GM18520 (cell line): ENCODE measurements at regions not wholly inside any gene's neighbourhood (a gene's known extent, or its start where the extent isn't known, plus 50 kb on each side); places are given as distances from the start of the nearest gene placed in this dataset.
"Not testable (repeated sequence)": the region's sequence is repeated elsewhere in the genome, so short reads cannot be mapped to it uniquely, and the experiment has no call there.

Experiments used
- ATAC-seq: cut with Tn5 transposase; IDR thresholded peaks from one replicate; pipeline ENCODE4 v1.9.1; 2021; ENCODE audit not compliant: unreplicated experiment

- no peak for ATAC-seq
Observed at GRCh38 chr5:53733853-53734252, 173.4 kb downstream of the NDUFS4 start.

GRCh38 chr5:53738105-53738504 lies 177.7 kb downstream of the NDUFS4 start:
- no peak for ATAC-seq

DNA sequence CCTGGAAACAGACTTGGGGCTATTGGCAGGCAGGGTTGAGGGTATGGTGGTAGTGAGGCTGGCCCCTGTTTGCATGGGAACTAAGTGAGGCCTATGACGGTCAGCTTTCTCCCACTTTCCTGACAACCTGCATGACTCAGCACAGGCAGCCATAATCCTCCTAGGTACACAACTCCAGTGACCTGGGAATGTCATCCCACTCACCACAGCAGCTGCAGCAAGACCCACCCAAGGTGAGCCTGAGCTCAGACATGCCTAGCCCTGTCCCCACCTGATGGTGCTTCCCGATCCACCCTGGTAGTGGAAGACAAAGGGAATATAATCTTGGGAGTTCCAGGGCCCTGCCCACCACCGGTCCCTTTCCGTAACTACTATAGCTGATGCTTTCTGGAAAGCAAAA lies 178.7 kb downstream of the NDUFS4 start:
- no peak for ATAC-seq

- ATAC-seq, result no peak
Observed at GRCh38 chr5:53749621-53750020, 189.2 kb downstream of the NDUFS4 start.

GRCh38 chr5:53752282-53752681 lies 191.8 kb downstream of the NDUFS4 start:
- ATAC-seq, result not testable (repeated sequence)

DNA sequence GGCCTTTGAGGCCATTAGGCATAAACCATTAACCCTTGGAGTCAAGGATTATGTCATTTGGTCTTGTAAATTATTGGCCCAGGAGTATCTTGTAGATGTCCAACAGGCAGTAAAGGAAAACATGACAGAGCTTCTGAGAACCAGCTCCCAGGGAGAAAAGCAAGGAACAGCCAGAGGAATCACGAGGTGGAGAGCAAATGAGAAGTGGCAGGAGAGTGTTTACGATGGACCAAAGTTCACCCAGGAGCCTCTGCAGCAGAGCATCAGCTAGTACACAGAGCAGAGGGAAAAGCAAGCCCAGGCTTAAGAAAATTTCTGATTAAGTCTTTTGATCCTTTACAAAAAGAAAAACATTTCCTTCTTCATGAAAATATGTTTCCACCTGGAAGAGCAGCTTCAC lies 206.2 kb downstream of the NDUFS4 start:
- no peak for ATAC-seq

- ATAC-seq, result peak; percentile 57
Observed at GRCh38 chr5:53777864-53778618, 217.6 kb downstream of the NDUFS4 start.

- peak; percentile 34 for ATAC-seq
Observed at GRCh38 chr5:53779541-53779981, 219.1 kb downstream of the NDUFS4 start.

- ATAC-seq, result no peak
Observed at GRCh38 chr5:53782620-53783019, 222.2 kb downstream of the NDUFS4 start.

DNA sequence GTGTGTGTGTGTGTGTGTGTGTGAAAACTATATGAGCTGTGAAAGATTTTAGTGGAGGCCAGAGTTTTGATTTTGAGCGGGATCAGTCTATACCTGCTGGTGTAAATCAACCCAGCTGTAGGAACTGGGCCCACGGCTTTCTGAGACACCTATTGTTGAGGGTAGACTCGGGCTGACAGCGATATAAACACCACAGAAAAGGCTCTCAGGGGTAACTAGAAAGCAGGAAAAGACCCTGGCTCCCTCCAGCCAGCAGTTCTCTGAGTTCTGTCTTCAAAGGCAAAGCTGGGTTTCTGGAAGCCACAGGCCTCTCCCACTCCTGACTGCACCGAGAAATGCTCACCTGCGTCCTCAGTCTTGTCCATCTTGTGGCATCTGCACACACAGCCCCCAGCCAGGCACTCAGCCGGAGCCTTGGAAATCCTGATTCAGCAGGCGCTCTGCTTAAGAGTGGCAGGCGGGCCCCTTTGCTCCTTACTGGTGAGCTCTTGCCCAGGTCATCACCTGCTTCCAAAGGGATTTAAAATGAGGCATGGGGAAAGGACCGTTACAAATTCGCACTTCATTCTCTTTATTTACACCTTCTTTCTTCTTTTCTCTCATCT lies 223.3 kb downstream of the NDUFS4 start:
- ATAC-seq, result no peak

- ATAC-seq, result no peak
Observed at GRCh38 chr5:53784596-53784995, 224.2 kb downstream of the NDUFS4 start.

- no peak for ATAC-seq
Observed at GRCh38 chr5:53785924-53786323, 225.5 kb downstream of the NDUFS4 start.

DNA sequence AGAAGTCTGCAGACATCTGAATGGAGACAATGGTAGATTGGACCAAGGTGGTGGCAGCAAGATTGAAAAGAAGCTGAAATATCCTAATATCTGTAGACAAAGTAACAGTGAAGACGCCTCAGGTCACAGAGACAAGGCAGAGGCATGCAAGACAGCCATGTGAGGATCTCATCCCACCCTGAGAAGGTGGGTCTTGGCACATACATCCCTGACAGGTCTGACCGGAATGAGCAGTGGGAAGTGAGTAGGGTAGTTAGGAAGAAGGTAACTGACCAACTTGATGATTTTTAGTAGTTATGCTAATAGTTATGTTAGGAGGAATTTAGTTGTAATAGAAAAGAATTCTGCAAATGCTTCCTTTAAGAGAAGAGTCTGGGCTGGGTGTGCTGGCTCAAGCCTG lies 229.6 kb downstream of the NDUFS4 start:
- no peak for ATAC-seq

DNA sequence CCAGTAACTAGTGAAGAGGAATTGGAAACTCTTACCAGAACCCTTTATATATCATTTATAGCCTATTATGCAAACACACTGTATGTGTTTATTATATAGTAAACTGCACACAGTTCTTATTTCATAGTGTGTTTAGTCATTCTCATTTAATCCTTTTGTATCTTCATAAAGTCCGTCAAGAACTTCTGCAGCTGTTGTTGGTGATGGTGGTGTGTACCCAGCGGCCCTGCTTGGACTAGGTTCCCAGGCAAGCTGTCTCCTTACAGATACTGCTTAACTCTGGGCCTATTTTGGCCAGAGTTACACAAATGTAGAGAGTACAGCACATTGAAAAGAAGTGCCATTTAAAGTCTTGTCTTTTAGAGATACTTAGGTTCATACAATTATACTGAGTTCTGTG lies 231.9 kb downstream of the NDUFS4 start:
- ATAC-seq, result no peak

GRCh38 chr5:53799644-53800043 lies 239.2 kb downstream of the NDUFS4 start:
- ATAC-seq, result not testable (repeated sequence)

DNA sequence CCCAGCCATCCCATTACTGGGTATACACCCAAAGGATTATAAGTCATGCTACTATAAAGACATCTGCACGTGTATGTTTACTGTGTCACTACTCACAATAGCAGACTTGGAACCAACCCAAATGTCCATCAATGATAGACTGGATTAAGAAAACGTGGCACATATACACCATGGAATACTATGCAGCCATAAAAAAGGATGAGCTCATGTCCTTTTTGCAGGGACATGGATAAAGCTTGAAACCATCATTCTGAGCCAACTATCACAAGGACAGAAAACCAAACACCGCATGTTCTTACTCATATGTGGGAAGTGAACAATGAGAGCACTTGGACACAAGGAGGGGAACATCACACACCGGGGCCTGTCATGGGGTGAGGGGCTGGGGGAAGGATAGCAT lies 248.0 kb downstream of the NDUFS4 start:
- not testable (repeated sequence) for ATAC-seq

DNA sequence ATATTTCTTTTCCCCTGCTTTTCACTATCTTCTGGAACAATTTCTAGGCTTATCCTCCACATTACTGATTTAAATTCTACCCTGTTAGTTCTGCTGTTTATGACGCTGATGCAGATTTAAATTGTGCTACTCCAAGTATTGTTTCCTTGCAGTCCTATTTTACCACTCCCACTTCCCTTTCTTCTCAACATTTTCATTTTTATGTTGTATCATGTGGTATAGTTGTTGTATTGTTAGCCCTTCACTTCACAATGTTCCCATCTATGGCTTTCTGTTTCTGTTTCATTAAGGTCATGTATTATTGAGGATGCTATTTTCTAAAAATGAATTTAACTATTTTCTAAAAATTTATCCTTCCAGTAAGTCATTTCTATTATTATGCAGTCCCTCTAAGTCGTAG lies 254.4 kb downstream of the NDUFS4 start:
- ATAC-seq, result peak; percentile 55

GRCh38 chr5:53815471-53815870 lies 255.0 kb downstream of the NDUFS4 start:
- ATAC-seq, result no peak

GRCh38 chr5:53817183-53817582 lies 256.7 kb downstream of the NDUFS4 start:
- ATAC-seq, result no peak

DNA sequence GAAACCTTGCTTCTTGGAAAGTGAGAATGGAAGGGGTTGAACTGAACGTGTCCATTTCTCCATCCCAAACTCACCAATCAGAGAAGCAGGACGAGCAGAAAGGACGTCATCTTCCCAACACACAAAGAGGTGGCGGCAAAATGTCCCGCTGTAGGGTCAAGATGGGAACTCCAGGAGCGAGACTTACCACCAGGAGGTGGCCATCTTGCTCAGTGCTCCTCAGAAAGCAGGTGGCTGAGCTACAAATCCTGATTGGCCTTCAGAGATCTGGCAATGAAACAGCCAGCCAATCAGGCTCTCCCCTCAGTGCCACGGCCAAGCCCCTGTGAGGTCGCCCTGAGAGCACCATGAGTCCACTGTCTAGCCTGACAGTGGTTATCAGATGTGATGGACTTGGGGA lies 259.0 kb downstream of the NDUFS4 start:
- ATAC-seq, result no peak

- peak; percentile 41 for ATAC-seq
Observed at GRCh38 chr5:53820119-53820801, 259.8 kb downstream of the NDUFS4 start.

DNA sequence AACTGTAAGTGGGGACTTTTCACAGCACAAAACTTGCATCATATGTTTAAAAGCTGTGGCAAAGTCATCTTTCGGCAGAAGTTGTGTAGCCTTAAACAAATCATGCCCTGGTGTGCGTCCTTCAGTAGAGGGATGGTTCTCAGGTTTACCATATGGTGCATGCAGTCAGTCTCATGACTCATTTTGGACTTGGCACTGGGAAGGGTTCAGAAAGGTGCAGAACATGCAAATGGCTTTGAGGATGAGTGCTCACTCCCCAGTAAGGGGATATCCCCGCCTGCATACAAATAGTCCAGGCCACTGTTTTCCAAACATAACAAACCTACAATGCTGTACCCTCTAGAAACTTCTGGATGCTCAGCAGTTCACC lies 260.3 kb downstream of the NDUFS4 start:
- ATAC-seq, result peak; percentile 95
